HG02798 (cell line): ENCODE measurements at regions not wholly inside any gene's neighbourhood (a gene's known extent, or its start where the extent isn't known, plus 50 kb on each side); places are given as distances from the start of the nearest gene placed in this dataset.

Source experiments
- ATAC-seq: cut with Tn5 transposase; IDR thresholded peaks from one replicate; pipeline ENCODE4 v1.9.1; 2021; ENCODE audit warnings: mild to moderate bottlenecking; ENCODE audit not compliant: unreplicated experiment, poor library complexity

DNA sequence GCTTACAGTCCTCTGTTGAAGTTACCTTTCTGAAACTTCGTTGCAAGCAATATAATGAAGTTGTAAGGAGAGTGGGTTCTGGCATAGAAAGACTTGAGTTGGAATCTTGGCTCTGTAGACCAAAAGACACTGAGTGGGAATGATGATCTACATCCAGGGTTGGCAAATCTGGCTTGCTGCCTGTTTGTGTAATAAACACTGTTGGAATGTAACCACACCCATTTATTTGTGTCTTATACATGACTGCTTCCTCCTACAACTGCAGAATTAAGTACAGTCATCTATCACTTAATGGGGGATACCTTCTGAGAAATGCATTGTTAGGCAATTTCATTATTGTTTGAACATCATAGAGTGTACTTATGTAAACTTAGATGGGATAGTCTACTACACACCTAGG is 178.4 kb upstream of the SUCLG2 start:
- no peak for ATAC-seq

DNA sequence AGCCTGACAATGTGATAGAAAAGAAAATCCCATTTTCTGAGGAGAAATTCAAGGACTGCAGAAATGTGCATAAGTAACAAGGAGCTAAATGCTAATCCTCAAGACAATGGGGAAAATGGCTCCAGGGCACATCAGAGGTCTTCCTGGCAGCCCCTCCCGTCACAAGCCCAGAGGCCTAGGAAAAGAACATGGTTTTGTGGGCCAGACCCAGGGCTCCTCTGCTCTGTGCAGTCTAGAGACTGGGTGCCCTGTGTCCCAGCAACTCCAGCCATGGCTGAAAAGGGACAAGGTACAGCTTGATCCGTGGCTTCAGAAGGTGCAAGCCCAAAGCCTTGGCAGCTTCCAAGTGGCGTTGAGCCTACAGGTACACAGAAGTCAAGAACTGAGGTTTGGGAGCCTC is 176.8 kb upstream of the SUCLG2 start:
- no peak for ATAC-seq

DNA sequence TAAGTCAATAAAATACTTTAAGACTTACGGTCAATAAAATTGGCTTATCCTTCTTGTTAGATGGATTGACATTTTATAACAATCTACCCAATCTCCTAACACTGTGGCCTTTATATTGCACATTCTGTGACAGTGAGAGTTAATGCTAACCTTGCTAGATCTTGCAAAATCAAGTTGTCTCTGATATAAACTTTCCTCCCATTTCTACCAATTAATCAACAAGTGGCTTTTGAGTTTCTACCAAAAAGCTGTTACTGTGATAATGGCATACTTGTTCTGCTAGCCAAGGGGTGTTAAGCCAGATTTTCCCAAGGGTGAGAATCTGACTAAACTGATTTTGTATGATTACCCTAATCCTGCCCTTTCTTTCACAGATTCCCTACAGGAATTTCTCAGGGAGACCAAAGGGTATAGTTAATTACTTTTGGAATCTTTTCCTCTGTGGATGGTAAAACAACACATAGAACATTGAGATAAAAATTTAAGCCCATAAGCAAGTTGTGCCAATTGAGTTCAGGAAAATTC is 174.1 kb upstream of the SUCLG2 start:
- no peak for ATAC-seq

DNA sequence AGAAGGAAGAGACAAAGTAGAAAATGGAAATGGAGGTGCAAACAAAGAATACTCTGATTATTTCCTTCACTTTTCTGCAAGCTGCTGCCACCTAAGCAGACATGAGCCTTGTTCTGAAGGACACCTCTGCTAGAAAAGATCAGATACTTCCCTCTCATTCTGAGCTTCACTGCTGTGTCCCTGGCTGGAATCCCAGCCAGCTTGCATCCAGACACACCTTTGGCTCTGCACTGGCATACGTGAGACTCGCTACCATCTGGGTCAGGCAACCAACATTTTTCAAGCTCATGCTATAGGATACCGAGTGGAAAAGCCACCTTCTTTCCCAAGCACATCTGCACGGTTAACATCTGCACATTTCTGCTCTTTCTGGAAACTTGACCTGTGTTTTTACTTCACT is 166.7 kb upstream of the SUCLG2 start:
- ATAC-seq, result no peak

DNA sequence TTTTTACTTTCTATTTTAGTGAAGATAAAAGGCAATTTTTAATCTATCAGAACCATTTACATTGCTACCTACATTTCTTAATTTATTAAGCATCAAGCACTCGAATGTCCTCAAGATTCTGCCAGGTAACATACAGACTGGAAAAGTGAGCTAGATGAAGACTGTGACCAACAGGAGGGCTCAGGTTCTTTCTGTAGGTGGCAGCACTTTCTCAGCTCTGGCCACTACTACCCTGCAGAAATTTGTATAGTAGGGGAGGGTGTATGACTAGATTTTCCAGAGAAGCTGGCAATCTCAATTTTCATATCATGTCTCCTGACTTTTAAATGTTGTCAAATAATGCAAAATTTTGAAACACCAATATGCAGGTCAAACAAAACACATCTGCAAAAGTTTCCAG is 165.0 kb upstream of the SUCLG2 start:
- ATAC-seq, result no peak

DNA sequence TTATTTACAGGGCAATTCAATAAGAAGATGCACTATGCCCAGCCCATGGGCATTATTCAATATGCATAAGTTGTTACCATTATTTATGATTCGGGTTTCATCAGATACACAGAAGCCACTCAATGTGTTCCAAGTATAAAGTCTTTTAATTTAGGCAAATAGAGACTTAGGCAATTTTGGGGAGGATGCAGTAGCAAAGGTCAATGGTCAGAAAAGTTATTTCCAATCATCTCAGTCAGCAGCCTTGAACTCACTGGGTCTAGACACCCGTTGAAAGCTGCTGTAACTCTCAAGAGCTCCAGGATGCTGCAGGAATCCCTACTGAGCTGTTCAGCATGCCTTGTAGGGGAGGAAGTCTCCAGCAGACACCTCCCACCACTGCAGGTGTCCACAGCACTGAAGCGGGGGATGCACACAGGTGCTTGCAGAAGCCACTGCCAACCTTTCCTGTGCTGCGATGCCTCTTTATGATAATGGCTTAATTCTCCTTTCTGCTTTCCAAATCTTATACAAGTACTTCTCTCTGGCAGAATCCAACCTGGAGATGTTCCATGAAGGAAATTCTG is 155.0 kb upstream of the SUCLG2 start:
- ATAC-seq, result no peak

DNA sequence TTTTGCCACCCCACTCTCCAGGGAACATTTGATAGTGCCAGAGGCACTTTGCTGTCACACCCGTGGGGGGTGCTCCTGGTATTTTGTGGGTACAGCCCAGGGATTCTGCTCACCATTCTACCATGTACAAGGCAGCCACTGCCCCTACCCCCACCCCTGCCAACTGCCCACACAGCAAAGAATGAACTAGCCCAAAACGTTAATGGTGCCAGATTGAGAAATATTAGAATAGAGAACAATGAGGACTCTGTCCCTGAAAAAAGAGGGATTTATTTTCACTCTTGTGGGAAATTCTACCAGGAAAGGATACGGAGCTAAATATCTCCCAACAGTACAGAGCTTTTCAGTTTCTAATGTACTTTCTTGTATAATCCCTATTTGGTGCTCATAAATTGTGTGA is 154.5 kb upstream of the SUCLG2 start:
- ATAC-seq, result no peak

DNA sequence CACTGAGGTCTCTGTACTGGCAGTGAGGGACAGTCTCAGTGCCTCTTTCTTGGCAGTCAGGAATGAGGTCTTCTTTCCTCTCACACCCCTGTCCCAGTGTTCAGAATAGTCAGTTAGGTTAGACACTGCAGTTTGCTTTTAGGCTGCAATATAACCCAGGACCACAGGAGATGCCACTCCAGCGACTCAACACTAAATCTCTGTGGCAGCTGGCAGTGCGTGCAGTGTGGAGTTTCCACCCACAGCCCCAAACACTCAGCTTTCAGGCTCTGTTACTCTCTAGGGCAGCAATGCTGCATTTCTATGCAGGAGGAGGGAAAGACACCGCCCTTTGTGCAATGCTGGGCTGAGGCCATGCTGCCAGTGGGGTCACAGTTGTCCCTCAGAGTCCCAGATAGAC is 150.2 kb upstream of the SUCLG2 start:
- no peak for ATAC-seq

DNA sequence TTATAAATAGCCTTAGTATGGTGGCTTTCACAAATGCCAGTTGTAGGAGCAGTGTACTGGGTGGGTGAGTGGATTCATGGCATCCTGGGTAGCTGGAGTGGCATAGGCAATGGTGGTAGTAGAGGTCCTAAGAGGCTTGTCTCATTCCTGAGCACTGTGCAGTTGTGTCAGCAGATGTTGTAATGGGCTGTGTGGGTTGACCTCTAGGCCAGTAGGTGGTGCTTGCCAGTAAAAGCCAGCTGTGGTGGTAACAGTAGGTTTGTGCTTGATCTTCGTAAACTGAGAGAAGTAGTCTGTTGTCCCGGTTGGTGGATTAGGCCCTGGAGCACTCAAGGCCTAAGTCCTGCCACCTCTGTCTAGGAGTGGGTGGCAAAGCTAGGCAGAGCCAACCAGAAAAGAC is 149.7 kb upstream of the SUCLG2 start:
- no peak for ATAC-seq

DNA sequence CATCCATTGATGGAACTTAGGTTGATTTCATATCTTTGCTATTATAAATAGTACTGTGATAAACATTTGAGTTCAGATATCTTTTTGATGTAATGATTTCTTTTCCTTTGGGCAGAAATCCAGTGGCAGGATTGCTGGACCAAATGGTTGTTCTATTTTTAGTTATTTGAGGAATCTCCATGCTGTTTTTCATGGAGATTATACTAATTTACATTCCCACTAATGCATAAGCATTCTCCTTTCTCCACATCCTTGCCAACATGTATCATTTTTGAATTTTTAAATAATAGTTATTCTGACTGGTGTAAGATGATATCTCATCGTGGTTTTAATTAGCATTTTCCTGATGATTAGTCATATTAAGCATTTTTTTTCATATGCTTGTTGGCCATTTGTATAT is 144.0 kb upstream of the SUCLG2 start:
- no peak for ATAC-seq

DNA sequence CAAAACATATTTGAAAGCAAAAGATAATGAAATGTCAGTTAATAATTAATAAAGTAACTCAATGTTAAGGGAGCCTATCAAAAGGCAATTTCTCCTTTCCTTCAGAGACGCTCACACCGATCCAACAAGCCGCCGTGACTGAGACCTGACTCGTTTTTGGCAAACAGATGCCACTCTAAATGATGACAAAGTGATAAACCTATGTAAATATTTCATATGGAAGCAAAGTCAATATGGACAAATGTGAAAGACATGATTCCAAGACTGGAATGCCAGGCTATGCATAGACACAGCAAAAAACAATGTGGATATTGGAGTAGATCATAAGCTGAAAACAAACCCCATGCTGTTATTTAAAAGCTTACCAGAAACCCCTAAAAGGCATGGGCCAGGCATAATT is 137.2 kb upstream of the SUCLG2 start:
- ATAC-seq, result no peak

DNA sequence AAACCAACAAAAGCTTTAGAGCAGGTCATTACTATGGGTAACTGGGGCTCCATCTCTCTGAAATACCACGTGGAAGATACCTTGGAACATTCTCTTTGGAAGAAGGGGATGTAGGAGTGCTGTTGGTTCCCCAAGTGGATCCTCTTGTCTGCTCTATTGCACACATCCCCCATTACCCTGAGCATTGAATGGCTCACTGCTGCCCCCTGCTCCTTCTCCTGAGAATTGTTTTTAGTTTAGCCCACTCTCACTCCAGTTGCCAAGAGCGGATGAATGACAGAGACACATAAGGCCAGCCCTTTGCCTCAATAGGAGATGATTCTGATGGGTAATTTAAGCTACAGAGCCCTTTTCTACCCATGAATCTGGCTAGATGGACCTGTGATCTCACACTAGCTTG is 135.6 kb upstream of the SUCLG2 start:
- peak; percentile 91 for ATAC-seq

DNA sequence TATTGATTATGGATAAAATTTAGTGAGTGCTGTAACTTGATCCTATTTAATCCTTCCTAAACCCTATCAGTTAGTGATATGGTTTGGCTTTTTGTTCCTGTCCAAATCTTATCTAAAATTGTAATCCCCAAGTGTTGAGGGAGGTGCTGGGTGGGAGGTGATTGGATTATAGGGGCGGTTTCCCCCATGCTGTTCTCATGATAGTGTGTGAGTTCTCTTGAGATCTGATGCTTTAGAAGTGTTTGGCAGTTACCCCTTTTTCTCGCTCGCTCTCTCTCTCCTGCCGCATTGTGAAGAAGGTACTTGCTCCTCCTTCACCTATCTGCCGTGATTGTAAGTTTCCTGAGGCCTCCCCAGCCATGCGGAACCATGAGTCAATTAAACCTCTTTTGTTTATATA is 134.0 kb upstream of the SUCLG2 start:
- no peak for ATAC-seq

DNA sequence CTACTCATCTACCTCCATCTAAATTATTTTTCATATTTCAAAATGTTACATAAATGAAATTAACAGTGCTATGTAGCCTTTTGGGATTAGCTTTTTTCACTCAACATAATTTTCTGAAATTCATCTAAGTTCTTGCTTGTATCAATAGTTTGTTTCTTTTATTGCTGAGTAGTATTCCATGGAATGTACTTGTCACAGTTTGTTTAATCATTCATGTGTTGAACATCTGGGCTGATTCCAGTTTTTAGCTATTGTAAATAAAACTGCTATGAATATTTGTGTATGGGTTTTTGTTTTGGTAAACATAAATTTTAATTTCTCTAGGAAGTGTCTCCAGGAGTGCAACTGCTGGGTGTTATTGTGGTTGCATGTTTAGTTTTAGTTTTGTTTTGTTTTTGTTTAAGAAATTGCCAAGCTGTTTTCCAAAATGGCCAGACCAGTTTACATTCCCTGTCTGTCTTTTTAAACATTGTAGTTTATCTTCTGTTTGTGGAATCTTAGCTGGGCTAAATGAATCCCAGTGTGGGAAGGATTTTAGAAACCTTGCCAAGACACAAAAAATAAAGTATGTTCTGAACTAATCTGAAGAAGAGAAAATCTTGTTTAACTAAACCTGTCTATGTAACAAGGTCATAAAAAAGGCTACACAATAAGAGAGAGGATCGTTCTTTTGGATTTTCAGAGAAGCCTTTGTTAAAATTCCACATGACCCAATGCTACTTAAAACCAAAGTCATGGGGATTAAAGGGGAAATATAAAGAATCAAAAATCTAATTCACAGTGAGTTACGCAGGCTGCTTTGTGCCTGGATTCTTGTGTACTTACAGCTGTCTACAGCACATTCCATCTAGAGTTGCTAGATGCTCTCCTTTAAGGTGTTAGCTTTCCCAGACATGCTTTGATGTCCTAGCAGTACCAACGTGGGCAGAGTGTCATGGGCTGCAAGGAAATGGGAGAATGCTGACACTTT is 129.2 kb upstream of the SUCLG2 start:
- no peak for ATAC-seq

DNA sequence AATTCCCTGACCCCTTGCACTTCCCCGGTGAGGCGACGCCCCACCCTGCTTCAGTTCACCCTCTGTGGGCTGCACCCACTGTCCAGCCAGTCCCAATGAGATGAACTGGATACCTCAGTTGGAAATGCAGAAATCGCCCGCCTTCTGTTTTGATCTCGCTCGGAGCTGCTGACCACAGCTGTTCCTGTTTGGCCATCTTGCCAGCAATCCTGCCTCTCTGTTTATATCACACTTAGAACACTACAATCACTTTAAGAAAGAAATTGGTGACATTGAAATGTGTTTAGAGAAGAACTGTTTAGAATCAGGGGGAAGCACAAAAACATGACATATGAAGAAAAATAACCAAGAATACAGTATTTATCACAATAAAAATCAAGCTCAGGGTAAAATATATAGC is 127.5 kb upstream of the SUCLG2 start:
- ATAC-seq, result no peak

DNA sequence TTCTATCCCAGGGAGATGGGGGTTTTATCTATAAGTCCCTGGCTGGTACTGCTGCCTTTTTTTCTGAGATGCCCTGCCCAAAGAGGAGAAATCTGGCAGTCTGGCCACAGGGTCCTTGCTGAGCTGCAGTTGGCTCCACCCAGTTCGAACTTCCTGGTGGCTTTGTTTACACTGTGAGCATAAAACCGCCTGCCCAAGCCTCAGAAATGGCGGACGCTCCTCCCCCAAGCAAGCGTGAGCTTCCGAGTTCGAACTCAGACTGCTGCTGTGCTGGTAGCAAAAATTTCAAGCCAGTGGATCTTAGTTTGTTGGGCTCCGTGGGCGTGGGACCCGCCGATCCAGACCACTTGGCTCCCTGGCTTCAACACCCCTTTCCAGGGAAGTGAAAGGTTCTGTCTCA is 126.8 kb upstream of the SUCLG2 start:
- no peak for ATAC-seq

DNA sequence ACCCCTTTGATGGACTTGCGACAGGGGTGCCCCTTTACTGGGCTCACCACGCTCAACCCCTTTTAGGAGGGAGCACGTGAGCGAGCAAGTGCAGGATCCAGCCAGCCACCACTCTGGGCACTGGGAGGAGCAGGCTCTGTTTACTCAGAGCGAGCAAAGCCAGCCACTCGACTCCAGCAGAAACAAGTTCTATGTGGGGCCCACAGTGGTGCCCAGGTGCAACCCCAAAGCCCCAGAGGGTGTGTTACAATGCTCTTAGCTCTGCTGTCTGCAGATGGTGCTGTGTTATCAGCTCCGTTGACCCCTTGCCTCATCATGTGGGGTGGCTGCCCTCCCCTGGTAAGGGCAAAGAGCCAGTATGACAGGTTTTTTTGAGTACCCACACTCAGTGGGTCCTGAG is 120.3 kb upstream of the SUCLG2 start:
- no peak for ATAC-seq

DNA sequence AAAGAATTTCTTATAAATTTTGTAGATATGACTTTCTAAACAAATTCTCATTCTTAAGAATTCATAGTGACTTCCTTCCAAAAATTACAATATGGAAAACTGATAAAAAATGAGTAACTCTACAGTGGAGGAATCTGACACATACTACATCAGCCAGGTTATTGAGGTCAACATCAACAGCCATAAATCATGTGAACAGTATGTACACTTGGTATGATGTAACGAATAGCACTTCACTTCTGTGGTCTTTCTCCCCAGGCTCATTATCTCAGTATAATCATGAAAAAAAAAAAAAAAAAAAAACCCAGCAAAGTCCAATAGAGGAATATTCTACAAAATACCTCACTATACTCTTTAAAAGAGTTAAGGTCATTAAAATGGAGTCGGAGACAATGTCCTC is 111.2 kb upstream of the SUCLG2 start:
- no peak for ATAC-seq

DNA sequence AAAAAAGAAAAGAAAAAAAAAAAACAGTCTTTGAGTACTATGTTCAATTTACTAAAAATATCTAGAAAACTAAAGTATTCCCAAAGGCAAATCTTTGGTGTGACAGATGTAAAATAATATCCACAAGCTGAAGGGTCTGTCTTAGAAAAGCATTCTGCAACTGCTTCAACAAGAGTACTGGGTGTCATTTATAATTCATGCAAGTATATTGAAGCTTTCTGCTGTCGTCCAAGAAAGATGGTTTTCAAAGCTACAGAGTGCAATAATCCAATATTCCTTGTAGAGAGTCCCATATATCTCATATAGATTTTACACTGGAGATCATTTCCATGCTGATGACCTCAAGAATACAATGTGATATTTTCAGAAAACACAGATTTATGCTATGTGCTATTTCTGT is 90.9 kb upstream of the SUCLG2 start:
- ATAC-seq, result no peak

DNA sequence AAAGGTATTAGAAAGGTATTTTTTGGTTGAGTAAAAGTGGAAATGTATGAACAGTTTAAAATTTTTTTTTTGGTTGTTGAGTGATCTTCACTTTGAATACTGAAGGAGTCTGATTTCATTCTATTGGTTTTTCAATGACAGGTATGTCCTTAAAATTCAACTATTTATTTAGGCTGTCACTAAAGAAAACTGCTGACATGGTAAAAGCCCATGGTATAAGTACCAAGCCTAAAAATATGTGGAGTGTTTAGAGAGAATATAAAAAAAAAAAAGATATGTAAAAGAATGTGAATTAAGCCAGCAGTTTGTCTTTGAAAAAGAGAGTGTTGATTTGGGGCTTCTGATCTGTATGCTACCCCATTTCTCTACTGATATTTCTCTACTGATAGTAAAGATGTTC is 90.3 kb upstream of the SUCLG2 start:
- ATAC-seq, result no peak

DNA sequence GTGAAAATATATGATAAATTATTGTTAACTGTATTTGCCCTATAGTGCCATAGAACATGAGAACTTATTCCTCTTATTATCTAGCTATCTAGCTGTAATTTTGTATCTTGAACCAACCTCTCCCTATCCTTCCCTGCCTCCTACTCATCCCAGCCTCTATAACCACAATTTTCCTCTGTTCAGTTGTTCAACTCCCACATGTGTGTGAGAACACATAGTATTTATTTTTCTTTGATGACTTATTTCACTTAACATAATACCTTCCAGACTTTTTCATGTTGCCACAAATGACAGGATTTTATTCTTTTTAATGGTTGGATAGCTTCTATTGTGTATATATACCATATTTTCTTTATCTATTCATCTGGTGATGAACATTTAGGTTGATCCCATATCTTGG is 85.4 kb upstream of the SUCLG2 start:
- ATAC-seq, result no peak
